NCI-H446 treated with DMSO at 0.1 percent for 48 hours (cell line): ENCODE measurements at regions not wholly inside any gene's neighbourhood (a gene's known extent, or its start where the extent isn't known, plus 50 kb on each side); places are given as distances from the start of the nearest gene placed in this dataset.
"Not testable (repeated sequence)": the region's sequence is repeated elsewhere in the genome, so short reads cannot be mapped to it uniquely, and the experiment has no call there.

Experiments used
- DNase-seq: peaks from one replicate; lab custom pipeline; 2025; lab: John Stamatoyannopoulos, UW

- not testable (repeated sequence) for DNase-seq
Measured at GRCh38 chr11:123344188-123344587, 85.9 kb upstream of the GRAMD1B start.

- no peak for DNase-seq
Measured at GRCh38 chr11:123338997-123339752, 90.9 kb upstream of the GRAMD1B start.

- no peak for DNase-seq
Measured at GRCh38 chr11:123338266-123338800, 91.7 kb upstream of the GRAMD1B start.

- DNase-seq = no peak
Measured at GRCh38 chr11:123334925-123335324, 95.1 kb upstream of the GRAMD1B start.

GRCh38 chr11:123332577-123332976 is 97.5 kb upstream of the GRAMD1B start:
- DNase-seq = not testable (repeated sequence)

GRCh38 chr11:123330948-123331347 is 99.1 kb upstream of the GRAMD1B start:
- no peak for DNase-seq

GRCh38 chr11:123330471-123330870 is 99.6 kb upstream of the GRAMD1B start:
- DNase-seq = no peak

- no peak for DNase-seq
Measured at GRCh38 chr11:123330071-123330470, 100.0 kb upstream of the GRAMD1B start.

GRCh38 chr11:123328281-123328867 is 101.7 kb upstream of the GRAMD1B start:
- no peak for DNase-seq

GRCh38 chr11:123325533-123325932 is 104.5 kb upstream of the GRAMD1B start:
- DNase-seq = peak; percentile 79

- DNase-seq = no peak
Measured at GRCh38 chr11:123323568-123323967, 106.5 kb upstream of the GRAMD1B start.

- no peak for DNase-seq
Measured at GRCh38 chr11:123321636-123322035, 108.4 kb upstream of the GRAMD1B start.

- DNase-seq = peak; percentile 30
Measured at GRCh38 chr11:123318623-123319022, 111.4 kb upstream of the GRAMD1B start.

GRCh38 chr11:123318132-123318531 is 111.9 kb upstream of the GRAMD1B start:
- not testable (repeated sequence) for DNase-seq

GRCh38 chr11:123316003-123316402 is 114.1 kb upstream of the GRAMD1B start:
- no peak for DNase-seq

- no peak for DNase-seq
Measured at GRCh38 chr11:123314972-123315371, 115.1 kb upstream of the GRAMD1B start.

- DNase-seq = no peak
Measured at GRCh38 chr11:123313262-123313661, 116.8 kb upstream of the GRAMD1B start.

GRCh38 chr11:123308077-123308476 is 113.0 kb upstream of the CLMP start:
- DNase-seq = peak; percentile 77

- DNase-seq = no peak
Measured at GRCh38 chr11:123307276-123307675, 112.2 kb upstream of the CLMP start.

- DNase-seq = no peak
Measured at GRCh38 chr11:123306531-123306930, 111.5 kb upstream of the CLMP start.

GRCh38 chr11:123305601-123306375 is 110.7 kb upstream of the CLMP start:
- no peak for DNase-seq

- peak; percentile 38 for DNase-seq
Measured at GRCh38 chr11:123304828-123305466, 109.9 kb upstream of the CLMP start.
